ENCODE measurements at regions not wholly inside any gene's neighbourhood (a gene's known extent, or its start where the extent isn't known, plus 50 kb on each side); places are given as distances from the start of the nearest gene placed in this dataset.

- H3K9me3 Mint-ChIP-seq (ENCODE audit: unreplicated experiment): no peaks in the 10 kb centered on the region
- H3K4me3 Mint-ChIP-seq (ENCODE audit: unreplicated experiment): no peak overlapping the region
- no peak for TF ChIP-seq CTCF (IDR thresholded peaks at IDR 0.05; ENCODE audit: unreplicated experiment)
- H3K36me3 Mint-ChIP-seq (ENCODE audit: low read depth, unreplicated experiment): no peaks in the 10 kb centered on the region
- H3K27ac Mint-ChIP-seq (ENCODE audit: unreplicated experiment): no peak overlapping the region
- no peaks in the 10 kb centered on the region for H3K27me3 Mint-ChIP-seq (ENCODE audit: unreplicated experiment)
- no peaks in the 10 kb centered on the region for H3K4me1 Mint-ChIP-seq (ENCODE audit: unreplicated experiment)
- no peak for DNase-seq (ENCODE audit: low spot score)
Measured at GRCh38 chr10:109127363-109127762, 795.9 kb downstream of the XPNPEP1 start.

GRCh38 chr10:109126541-109126940, 796.8 kb downstream of the XPNPEP1 start:
- Mint-ChIP-seq H3K4me3 (ENCODE audit: unreplicated experiment) (no peak overlapping the region), H3K9me3 (ENCODE audit: unreplicated experiment) (no peaks in the 10 kb centered on the region), H3K4me1 (ENCODE audit: unreplicated experiment) (no peaks in the 10 kb centered on the region), H3K27me3 (ENCODE audit: unreplicated experiment) (no peaks in the 10 kb centered on the region), H3K36me3 (ENCODE audit: low read depth, unreplicated experiment) (no peaks in the 10 kb centered on the region), H3K27ac (ENCODE audit: unreplicated experiment) (no peak overlapping the region)
- no peak for DNase-seq (ENCODE audit: low spot score)
- TF ChIP-seq CTCF (IDR thresholded peaks at IDR 0.05; ENCODE audit: unreplicated experiment): no peak

GRCh38 chr10:109126016-109126415, 797.3 kb downstream of the XPNPEP1 start:
- Mint-ChIP-seq H3K27me3 (ENCODE audit: unreplicated experiment) (no peaks in the 10 kb centered on the region), H3K36me3 (ENCODE audit: low read depth, unreplicated experiment) (no peaks in the 10 kb centered on the region), H3K27ac (ENCODE audit: unreplicated experiment) (no peak overlapping the region), H3K9me3 (ENCODE audit: unreplicated experiment) (no peaks in the 10 kb centered on the region), H3K4me3 (ENCODE audit: unreplicated experiment) (no peak overlapping the region), H3K4me1 (ENCODE audit: unreplicated experiment) (no peaks in the 10 kb centered on the region)
- peak; percentile 27 for TF ChIP-seq CTCF (IDR thresholded peaks at IDR 0.05; ENCODE audit: unreplicated experiment)
- no peak for DNase-seq (ENCODE audit: low spot score)

GRCh38 chr10:109115179-109115578, 808.1 kb downstream of the XPNPEP1 start:
- Mint-ChIP-seq H3K4me1 (ENCODE audit: unreplicated experiment) (no peaks in the 10 kb centered on the region), H3K4me3 (ENCODE audit: unreplicated experiment) (no peak overlapping the region), H3K36me3 (ENCODE audit: low read depth, unreplicated experiment) (no peaks in the 10 kb centered on the region), H3K9me3 (ENCODE audit: unreplicated experiment) (peaks cover 19% of the 10 kb centered on the region), H3K27ac (ENCODE audit: unreplicated experiment) (no peak overlapping the region), H3K27me3 (ENCODE audit: unreplicated experiment) (peaks cover 2% of the 10 kb centered on the region)
- TF ChIP-seq CTCF (IDR thresholded peaks at IDR 0.05; ENCODE audit: unreplicated experiment): no peak
- DNase-seq (ENCODE audit: low spot score): no peak

- H3K36me3 Mint-ChIP-seq (ENCODE audit: low read depth, unreplicated experiment): no peaks in the 10 kb centered on the region
- H3K27ac Mint-ChIP-seq (ENCODE audit: unreplicated experiment): no peak overlapping the region
- H3K27me3 Mint-ChIP-seq (ENCODE audit: unreplicated experiment): no peaks in the 10 kb centered on the region
- no peaks in the 10 kb centered on the region for H3K4me1 Mint-ChIP-seq (ENCODE audit: unreplicated experiment)
- DNase-seq (ENCODE audit: low spot score): no peak
- no peak for TF ChIP-seq CTCF (IDR thresholded peaks at IDR 0.05; ENCODE audit: unreplicated experiment)
- no peak overlapping the region for H3K4me3 Mint-ChIP-seq (ENCODE audit: unreplicated experiment)
- H3K9me3 Mint-ChIP-seq (ENCODE audit: unreplicated experiment): peaks cover 19% of the 10 kb centered on the region
Measured at GRCh38 chr10:109114579-109114978, 808.7 kb downstream of the XPNPEP1 start.

All from endothelial cell (in vitro differentiated cells).